AG20443 (cell line): ENCODE measurements at regions not wholly inside any gene's neighbourhood (a gene's known extent, or its start where the extent isn't known, plus 50 kb on each side); places are given as distances from the start of the nearest gene placed in this dataset.

Experiments used
- DNase-seq: peaks from one replicate; pipeline ENCODE4 v3.0.0; 2012; ENCODE audit warnings: low spot score, mixed read lengths

GRCh38 chr5:38753141-38753540, 92.7 kb upstream of the OSMR start:
- no peak for DNase-seq

GRCh38 chr5:38753776-38754175, 92.0 kb upstream of the OSMR start:
- DNase-seq, result no peak

GRCh38 chr5:38755181-38755580, 90.6 kb upstream of the OSMR start:
- DNase-seq, result peak; percentile 80

GRCh38 chr5:38756068-38756467, 89.7 kb upstream of the OSMR start:
- DNase-seq, result no peak

- DNase-seq, result no peak
Measured at GRCh38 chr5:38757451-38758245, 88.2 kb upstream of the OSMR start.

GRCh38 chr5:38758774-38759600, 86.8 kb upstream of the OSMR start:
- peak; percentile 29 for DNase-seq

- no peak for DNase-seq
Measured at GRCh38 chr5:38764937-38765391, 80.8 kb upstream of the OSMR start.

GRCh38 chr5:38765399-38765861, 80.4 kb upstream of the OSMR start:
- no peak for DNase-seq

- no peak for DNase-seq
Measured at GRCh38 chr5:38766151-38766550, 79.7 kb upstream of the OSMR start.

GRCh38 chr5:38768412-38769211, 77.2 kb upstream of the OSMR start:
- DNase-seq, result no peak

- no peak for DNase-seq
Measured at GRCh38 chr5:38772471-38772870, 73.3 kb upstream of the OSMR start.

GRCh38 chr5:38775218-38775840, 70.5 kb upstream of the OSMR start:
- DNase-seq, result no peak

GRCh38 chr5:38776149-38776896, 69.5 kb upstream of the OSMR start:
- DNase-seq, result no peak

GRCh38 chr5:38777111-38777510, 68.7 kb upstream of the OSMR start:
- DNase-seq, result no peak

GRCh38 chr5:38780316-38780715, 65.5 kb upstream of the OSMR start:
- DNase-seq, result no peak

GRCh38 chr5:38780945-38781344, 64.9 kb upstream of the OSMR start:
- peak; percentile 35 for DNase-seq

- no peak for DNase-seq
Measured at GRCh38 chr5:38782180-38782835, 63.5 kb upstream of the OSMR start.

- peak; percentile 85 for DNase-seq
Measured at GRCh38 chr5:38783011-38783561, 62.7 kb upstream of the OSMR start.

- DNase-seq, result no peak
Measured at GRCh38 chr5:38789134-38789533, 56.7 kb upstream of the OSMR start.

GRCh38 chr5:38789777-38790176, 56.0 kb upstream of the OSMR start:
- DNase-seq, result no peak
